Lung (tissue), 11 donors: ENCODE measurements at regions not wholly inside any gene's neighbourhood (a gene's known extent, or its start where the extent isn't known, plus 50 kb on each side); places are given as distances from the start of the nearest gene placed in this dataset.

ENCODE experiments used
- ATAC-seq: fragments of 200-7000 bp; cut with Tn5 transposase; one replicate; pipeline ENCODE4 v1.9.1; 2020; ENCODE audit warnings: moderate number of reproducible peaks; ENCODE audit not compliant: insufficient read depth, low FRiP score
- DNase-seq, 3 donors: peaks; one replicate each; pipeline ENCODE4 v3.0.0-alpha.2; 2013 to 2017
- H3K27ac ChIP-seq, 2 donors: one replicate each; pipeline ENCODE4 v1.5.1; 2013; ENCODE audit warnings: mild to moderate bottlenecking in 2 of 2, moderate library complexity in 2 of 2, control low read depth in 1 of 2, inconsistent platforms in 1 of 2, low read depth in 1 of 2, low read length in 1 of 2
- H3K27me3 ChIP-seq, 3 donors: one replicate each; pipeline ENCODE4 v1.5.1; 2013; ENCODE audit warnings: low read length in 2 of 3; ENCODE audit not compliant: control insufficient read depth in 3 of 3, insufficient read depth in 3 of 3
- H3K36me3 ChIP-seq, 4 donors: one replicate each; pipeline ENCODE4 v1.5.1; 2013; ENCODE audit warnings: low read length in 4 of 4, mild to moderate bottlenecking in 1 of 4, moderate library complexity in 1 of 4; ENCODE audit not compliant: control insufficient read depth in 4 of 4, insufficient read depth in 4 of 4
- H3K4me1 ChIP-seq, 5 donors: one replicate each; pipeline ENCODE4 v1.5.1; 2013; ENCODE audit warnings: low read length in 5 of 5, mild to moderate bottlenecking in 2 of 5, moderate library complexity in 1 of 5; ENCODE audit not compliant: control insufficient read depth in 5 of 5, insufficient read depth in 5 of 5
- H3K4me3 ChIP-seq: one replicate; pipeline ENCODE4 v1.5.1; 2013; ENCODE audit warnings: mild to moderate bottlenecking, control low read depth, moderate library complexity
- H3K9ac ChIP-seq, 2 donors: one replicate each; pipeline ENCODE4 v1.5.1; 2013; ENCODE audit warnings: low read length in 2 of 2, control low read depth in 1 of 2; ENCODE audit not compliant: insufficient read depth in 1 of 2
- H3K9me3 ChIP-seq, 4 donors: one replicate each; pipeline ENCODE4 v1.5.1; 2013; ENCODE audit warnings: low read length in 3 of 4, mild to moderate bottlenecking in 1 of 4, moderate library complexity in 1 of 4; ENCODE audit not compliant: control insufficient read depth in 4 of 4, insufficient read depth in 3 of 4
- CTCF ChIP-seq: IDR thresholded peaks from 2 replicates; pipeline ENCODE4 v1.5.1; 2012; ENCODE audit warnings: mild to moderate bottlenecking; ENCODE audit errors: control extremely low read depth, extremely low read depth
- WGBS, 2 donors: extraction: QIAGEN DNeasy Blood & Tissue Kit; methylation state at CpG; one replicate each; pipeline ENCODE4 v1.1.7; 2013; 5-methylcytosine and 5-hydroxymethylcytosine counted together
- donor health status: control.
- donor health status: control.
- donor health status: Bipolar disorder and iron deficiency.
- donor health status: healthy.
- donor health status: DM: yes; HTN: yes; CAD: no.

GRCh38 chr3:83251490-83251889 lies 1490.0 kb upstream of the GBE1 start:
- no peaks in the 10 kb centered on the region for H3K4me1 ChIP-seq
- ATAC-seq: no peak

GRCh38 chr3:83250613-83251012 lies 1489.2 kb upstream of the GBE1 start:
- Histone ChIP-seq H3K27ac (no peak overlapping the region), H3K36me3 (no peaks in the 10 kb centered on the region), H3K9ac (no peak overlapping the region), H3K4me3 (no peak overlapping the region), H3K9me3 (peaks cover 0 to 2% (median 0%) of the 10 kb centered on the region in 4 donors), H3K4me1 (no peaks in the 10 kb centered on the region), H3K27me3 (no peaks in the 10 kb centered on the region)
- 85 to 89% methylated on average over 1 of the region's 1 CpG for WGBS, 2 donors
- no peak for ATAC-seq
- no peak for DNase-seq
- no peak for TF ChIP-seq CTCF

More at GRCh38 chr3:83251490-83251889, 1490.0 kb upstream of the GBE1 start:
- no peaks in the 10 kb centered on the region for H3K36me3 ChIP-seq
- TF ChIP-seq CTCF: no peak
- WGBS, 2 donors: 91% methylated on average over 5 of the region's 5 CpGs
- no peak for DNase-seq
- no peak overlapping the region for H3K27ac ChIP-seq
- no peak overlapping the region for H3K4me3 ChIP-seq
- no peak overlapping the region for H3K9ac ChIP-seq
- H3K27me3 ChIP-seq: no peaks in the 10 kb centered on the region
- peaks cover 0 to 2% (median 0%) of the 10 kb centered on the region in 4 donors for H3K9me3 ChIP-seq

- 68 to 70% methylated on average over 3 of the region's 3 CpGs for WGBS, 2 donors
- Histone ChIP-seq H3K9me3 (peaks cover 0 to 2% (median 0%) of the 10 kb centered on the region in 4 donors), H3K36me3 (no peaks in the 10 kb centered on the region), H3K9ac (no peak overlapping the region), H3K27me3 (no peaks in the 10 kb centered on the region), H3K4me1 (no peaks in the 10 kb centered on the region), H3K4me3 (no peak overlapping the region), H3K27ac (no peak overlapping the region)
- TF ChIP-seq CTCF: no peak
- DNase-seq (no peak), ATAC-seq (no peak)
These were observed 1487.0 kb upstream of the GBE1 start for GRCh38 chr3:83248454-83248853.

GRCh38 chr3:83235180-83235814 lies 1473.9 kb upstream of the GBE1 start:
- H3K4me3 ChIP-seq: no peak overlapping the region
- H3K27ac ChIP-seq: no peak overlapping the region
- H3K4me1 ChIP-seq: no peaks in the 10 kb centered on the region
- H3K27me3 ChIP-seq: no peaks in the 10 kb centered on the region
- 79% methylated on average over 4 of the region's 4 CpGs for WGBS, 2 donors
- no peaks in the 10 kb centered on the region for H3K36me3 ChIP-seq
- DNase-seq (no peak), ATAC-seq (no peak)
- no peak for TF ChIP-seq CTCF
- H3K9ac ChIP-seq: no peak overlapping the region
- H3K9me3 ChIP-seq: no peaks in the 10 kb centered on the region
